Panc1 (cell line): ENCODE measurements at regions not wholly inside any gene's neighbourhood (a gene's known extent, or its start where the extent isn't known, plus 50 kb on each side); places are given as distances from the start of the nearest gene placed in this dataset.

Source experiments
- ATAC-seq: fragments of 200-7000 bp; cut with Tn5 transposase; 2 replicates; pipeline ENCODE4 v1.9.1; 2020; ENCODE audit warnings: mild to moderate bottlenecking, moderate library complexity
- BruUV-seq: library from RNA; stranded (reverse); fragments of 400-500 nt; replicated peaks from 2 replicates; lab custom pipeline; 2021; lab: Mats Ljungman, UMichigan
- CTCF ChIA-PET: fragments of 300-600 bp; sonication (Branson Sonifier 250); formaldehyde crosslinking; loops from one replicate; lab custom pipeline; 2022; ENCODE audit warnings: antibody characterized with exemption; lab: Charles Lee
- POLR2A ChIA-PET: fragments of 300-600 bp; sonication (Branson Sonifier 250); formaldehyde crosslinking; loops from one replicate; lab custom pipeline; 2022; ENCODE audit warnings: antibody characterized with exemption; lab: Charles Lee
- DNase-seq: peaks from one replicate; pipeline ENCODE4 v3.0.0-alpha.2; 2010; ENCODE audit warnings: low read depth, low spot score
- H3K27ac ChIP-seq: 2 replicates; pipeline ENCODE4 v1.5.1; 2011; ENCODE audit warnings: mild to moderate bottlenecking, low read length, inconsistent platforms
- H3K27me3 ChIP-seq: fragments of 200-500 bp; sonication (Bioruptor generic); 2 replicates; pipeline ENCODE4 v1.6.0; 2014; ENCODE audit warnings: low read length, inconsistent platforms; ENCODE audit not compliant: control insufficient read depth, insufficient read depth
- H3K36me3 ChIP-seq: fragments of 200-500 bp; sonication (Bioruptor generic); 2 replicates; pipeline ENCODE4 v1.5.1; 2014; ENCODE audit warnings: inconsistent platforms, mild to moderate bottlenecking, low read length, moderate library complexity; ENCODE audit not compliant: control insufficient read depth, insufficient read depth
- H3K4me1 ChIP-seq: 2 replicates; pipeline ENCODE4 v1.5.1; 2011; ENCODE audit warnings: inconsistent platforms, mild to moderate bottlenecking, low read length, moderate library complexity; ENCODE audit not compliant: control insufficient read depth, insufficient read depth
- H3K4me3 ChIP-seq, 2 experiments: 2 replicates each; pipeline ENCODE4 v1.5.1; 2011 to 2012; ENCODE audit warnings: low read depth in 2 of 2, low read length in 2 of 2, mild to moderate bottlenecking in 2 of 2, inconsistent platforms in 1 of 2, moderate library complexity in 1 of 2
- H3K9me3 ChIP-seq: fragments of 200-500 bp; sonication (Bioruptor generic); 2 replicates; pipeline ENCODE4 v1.5.1; 2014; ENCODE audit warnings: low read depth, mild to moderate bottlenecking, inconsistent platforms, low read length, moderate library complexity; ENCODE audit not compliant: control insufficient read depth, insufficient read depth
- CTCF ChIP-seq: fragments of 450-650 bp; IDR thresholded peaks from 2 replicates; pipeline ENCODE4 v1.5.1; 2017; ENCODE audit warnings: mild to moderate bottlenecking
- POLR2AphosphoS5 ChIP-seq: IDR thresholded peaks from 2 replicates; pipeline ENCODE4 v1.6.1; 2012; ENCODE audit warnings: mild to moderate bottlenecking, low read depth, low read length, moderate library complexity
- REST ChIP-seq, 2 experiments: IDR thresholded peaks; 2 replicates each; pipeline ENCODE4 v1.6.1; 2011 to 2012; ENCODE audit warnings: low read depth in 2 of 2, control low read depth in 1 of 2, low read length in 1 of 2, mild to moderate bottlenecking in 1 of 2, moderate library complexity in 1 of 2; ENCODE audit not compliant: insufficient read depth in 1 of 2
- SIN3A ChIP-seq: IDR thresholded peaks from 2 replicates; pipeline ENCODE4 v1.6.1; 2012; ENCODE audit warnings: low read depth, mild to moderate bottlenecking, low read length, moderate library complexity, borderline replicate concordance; ENCODE audit not compliant: insufficient read depth
- TCF7L2 ChIP-seq: IDR thresholded peaks from 2 replicates; pipeline ENCODE4 v1.6.1; 2011; ENCODE audit warnings: mild to moderate bottlenecking, low read depth, low read length, inconsistent platforms
- in situ Hi-C: cut with HindIII; loops from 2 replicates; pipeline ENCODE4 v1.10.0; 2016; ENCODE audit warnings: low sequenced_read_pairs, low pct_unique_long_range_greater_than_20kb
- intact Hi-C: fragments of 100-400 bp; cut with micrococcal nuclease; formaldehyde crosslinking; loops from one replicate; pipeline ENCODE4 v1.10.0; 2022; ENCODE audit not compliant: unreplicated experiment

GRCh38 chr5:83789371-83789770 lies 68.7 kb upstream of the HAPLN1 start:
- ChIA-PET CTCF (no interaction called here), POLR2A (no interaction called here)
- Histone ChIP-seq H3K27me3 (no peaks in the 10 kb centered on the region), H3K27ac (no peak overlapping the region), H3K4me1 (no peaks in the 10 kb centered on the region), H3K9me3 (no peaks in the 10 kb centered on the region), H3K4me3 (no peak overlapping the region), H3K36me3 (no peaks in the 10 kb centered on the region)
- TF ChIP-seq REST (IDR thresholded peaks at IDR 0.05; ENCODE audit: insufficient read depth in 1 of 2, low read depth in 2 of 2, low read length in 1 of 2) (no peak), SIN3A (no peak), POLR2AphosphoS5 (no peak), CTCF (no peak), TCF7L2 (no peak)
- no TSS peak for BruUV-seq
- in situ Hi-C loops: no loop called here
- DNase-seq: no peak
- no peak for ATAC-seq
- intact Hi-C loops: no loop called here

GRCh38 chr5:83787631-83788030 lies 67.0 kb upstream of the HAPLN1 start:
- intact Hi-C loops (no loop called here), in situ Hi-C loops (no loop called here)
- CTCF ChIA-PET: no interaction called here
- Histone ChIP-seq H3K27ac (no peak overlapping the region), H3K36me3 (no peaks in the 10 kb centered on the region), H3K4me3 (no peak overlapping the region), H3K27me3 (no peaks in the 10 kb centered on the region), H3K4me1 (no peaks in the 10 kb centered on the region), H3K9me3 (no peaks in the 10 kb centered on the region)
- ATAC-seq (no peak), DNase-seq (no peak)
- no peak for TF ChIP-seq REST (IDR thresholded peaks at IDR 0.05; ENCODE audit: insufficient read depth in 1 of 2, low read depth in 2 of 2, low read length in 1 of 2)
- TF ChIP-seq POLR2AphosphoS5: no peak
- TF ChIP-seq CTCF: no peak
- TF ChIP-seq TCF7L2: no peak
- TF ChIP-seq SIN3A: no peak
- POLR2A ChIA-PET: no interaction called here
- BruUV-seq: no TSS peak
